ENCODE measurements at regions not wholly inside any gene's neighbourhood (a gene's known extent, or its start where the extent isn't known, plus 50 kb on each side); places are given as distances from the start of the nearest gene placed in this dataset.

DNA sequence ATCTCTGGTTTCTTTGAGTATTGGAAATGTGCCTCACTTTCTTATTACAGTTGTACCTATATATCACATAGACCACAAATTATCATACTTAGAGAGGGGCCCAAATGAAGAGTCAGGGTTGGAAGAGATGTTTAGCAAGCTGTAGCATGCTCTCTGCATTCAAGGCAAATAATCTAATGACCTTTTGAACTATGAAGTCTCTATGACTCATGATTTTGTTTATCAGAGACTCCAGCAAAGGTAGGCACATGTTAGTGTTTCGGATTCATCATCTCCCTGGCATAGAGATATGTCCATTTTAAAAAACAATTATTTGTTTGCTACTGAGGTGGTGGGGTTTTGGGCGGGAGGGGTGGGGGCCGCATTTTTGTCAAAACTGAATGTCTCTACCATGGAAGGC lies 2000.1 kb downstream of the EFNA5 start:
- TF ChIP-seq ZBTB7A (IDR thresholded peaks at IDR 0.05; ENCODE audit: low read depth) (no peak), CEBPB (IDR thresholded peaks at IDR 0.05) (no peak), REST (IDR thresholded peaks at IDR 0.05; ENCODE audit: low read depth) (no peak), TCF12 (IDR thresholded peaks at IDR 0.05; ENCODE audit: low read depth) (no peak), YY1 (IDR thresholded peaks at IDR 0.05; ENCODE audit: low read depth) (no peak), TEAD4 (IDR thresholded peaks at IDR 0.05) (no peak), TAF1 (IDR thresholded peaks at IDR 0.05; ENCODE audit: low read depth) (no peak), NFIC (IDR thresholded peaks at IDR 0.05) (no peak), RAD21 (IDR thresholded peaks at IDR 0.05; ENCODE audit: low read depth) (no peak), CREB1 (IDR thresholded peaks at IDR 0.05; ENCODE audit: low read depth) (no peak), EP300 (IDR thresholded peaks at IDR 0.05; ENCODE audit: borderline replicate concordance) (no peak)
- TF ChIP-seq, protein P1, sequence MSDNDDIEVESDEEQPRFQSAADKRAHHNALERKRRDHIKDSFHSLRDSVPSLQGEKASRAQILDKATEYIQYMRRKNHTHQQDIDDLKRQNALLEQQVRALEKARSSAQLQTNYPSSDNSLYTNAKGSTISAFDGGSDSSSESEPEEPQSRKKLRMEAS (IDR thresholded peaks at IDR 0.05): no peak

DNA sequence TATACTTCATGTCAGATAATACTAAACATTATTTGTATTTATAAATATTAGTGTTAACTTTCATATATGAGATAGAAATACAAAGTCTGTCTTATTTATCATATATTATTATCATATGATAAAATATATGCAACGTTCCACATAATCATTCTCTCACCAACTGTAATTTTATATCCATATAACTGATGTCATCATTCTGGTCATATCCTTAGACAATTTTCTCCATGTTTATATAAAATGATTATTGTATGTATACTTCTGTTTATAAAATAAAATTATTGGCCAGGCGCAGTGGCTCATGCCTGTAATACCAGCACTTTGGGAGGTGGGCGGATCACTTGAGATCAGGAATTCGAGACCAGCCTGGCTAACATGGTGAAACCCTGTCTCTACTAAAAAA lies 2007.1 kb downstream of the EFNA5 start:
- TF ChIP-seq CREB1 (IDR thresholded peaks at IDR 0.05; ENCODE audit: low read depth) (no peak), TAF1 (IDR thresholded peaks at IDR 0.05; ENCODE audit: low read depth) (no peak), TEAD4 (IDR thresholded peaks at IDR 0.05) (no peak), REST (IDR thresholded peaks at IDR 0.05; ENCODE audit: low read depth) (no peak), EP300 (IDR thresholded peaks at IDR 0.05; ENCODE audit: borderline replicate concordance) (no peak), CEBPB (IDR thresholded peaks at IDR 0.05) (no peak)
- TF ChIP-seq, protein P1 (IDR thresholded peaks at IDR 0.05): no peak
- TF ChIP-seq, protein P2, sequence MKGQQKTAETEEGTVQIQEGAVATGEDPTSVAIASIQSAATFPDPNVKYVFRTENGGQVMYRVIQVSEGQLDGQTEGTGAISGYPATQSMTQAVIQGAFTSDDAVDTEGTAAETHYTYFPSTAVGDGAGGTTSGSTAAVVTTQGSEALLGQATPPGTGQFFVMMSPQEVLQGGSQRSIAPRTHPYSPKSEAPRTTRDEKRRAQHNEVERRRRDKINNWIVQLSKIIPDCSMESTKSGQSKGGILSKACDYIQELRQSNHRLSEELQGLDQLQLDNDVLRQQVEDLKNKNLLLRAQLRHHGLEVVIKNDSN (IDR thresholded peaks at IDR 0.05): no peak

DNA sequence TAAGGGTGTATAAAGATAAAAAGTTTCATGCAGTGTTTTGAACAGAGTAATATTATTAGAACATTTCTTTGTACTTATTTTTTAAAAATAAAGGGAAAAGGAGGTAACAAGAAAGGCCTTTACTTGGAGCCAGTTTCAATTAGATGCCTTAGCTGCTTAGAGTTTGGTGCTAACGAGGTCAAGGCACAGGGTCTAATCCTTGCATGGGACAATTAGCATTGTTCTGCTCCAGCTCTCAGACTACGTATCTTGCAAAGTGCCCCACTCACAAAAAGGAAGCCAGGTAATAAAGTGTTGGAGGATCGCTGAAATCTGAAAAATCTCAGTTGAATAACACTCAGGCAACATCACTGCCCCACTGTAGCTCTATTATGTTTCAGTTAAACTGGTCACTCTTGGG lies 2011.3 kb downstream of the EFNA5 start:
- TF ChIP-seq EGR1 (IDR thresholded peaks at IDR 0.05) (no peak), YY1 (IDR thresholded peaks at IDR 0.05; ENCODE audit: low read depth) (no peak), RAD21 (IDR thresholded peaks at IDR 0.05; ENCODE audit: low read depth) (no peak), TCF12 (IDR thresholded peaks at IDR 0.05; ENCODE audit: low read depth) (no peak), CREB1 (IDR thresholded peaks at IDR 0.05; ENCODE audit: low read depth) (no peak), EP300 (IDR thresholded peaks at IDR 0.05; ENCODE audit: borderline replicate concordance) (no peak), REST (IDR thresholded peaks at IDR 0.05; ENCODE audit: low read depth) (no peak)
- TF ChIP-seq, protein P1 (IDR thresholded peaks at IDR 0.05): no peak

DNA sequence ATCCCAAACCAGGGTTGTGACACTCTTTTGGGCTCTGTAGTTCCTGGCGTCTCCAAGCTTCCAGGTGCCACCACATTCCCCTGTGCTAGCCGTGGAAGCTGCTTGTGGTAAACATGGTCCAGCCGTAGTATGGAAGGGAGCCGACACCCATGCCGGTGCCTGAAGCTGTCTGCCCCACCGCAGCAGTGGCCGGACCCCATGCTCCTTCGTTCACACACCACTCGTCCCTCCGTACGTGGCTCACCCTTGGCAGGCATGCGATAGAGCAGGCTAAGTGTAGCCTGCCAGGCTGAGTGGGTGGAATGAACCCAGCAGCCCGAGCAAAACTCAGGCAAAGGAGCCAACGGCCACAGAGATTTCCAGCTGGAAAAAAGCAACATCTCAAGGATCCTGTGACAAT lies 2030.4 kb downstream of the EFNA5 start:
- no peak for TF ChIP-seq TCF12 (IDR thresholded peaks at IDR 0.05; ENCODE audit: low read depth)
- no peak for TF ChIP-seq RAD21 (IDR thresholded peaks at IDR 0.05; ENCODE audit: low read depth)
- no peak for TF ChIP-seq NFIC (IDR thresholded peaks at IDR 0.05)
- no peak for TF ChIP-seq ZBTB7A (IDR thresholded peaks at IDR 0.05; ENCODE audit: low read depth)

DNA sequence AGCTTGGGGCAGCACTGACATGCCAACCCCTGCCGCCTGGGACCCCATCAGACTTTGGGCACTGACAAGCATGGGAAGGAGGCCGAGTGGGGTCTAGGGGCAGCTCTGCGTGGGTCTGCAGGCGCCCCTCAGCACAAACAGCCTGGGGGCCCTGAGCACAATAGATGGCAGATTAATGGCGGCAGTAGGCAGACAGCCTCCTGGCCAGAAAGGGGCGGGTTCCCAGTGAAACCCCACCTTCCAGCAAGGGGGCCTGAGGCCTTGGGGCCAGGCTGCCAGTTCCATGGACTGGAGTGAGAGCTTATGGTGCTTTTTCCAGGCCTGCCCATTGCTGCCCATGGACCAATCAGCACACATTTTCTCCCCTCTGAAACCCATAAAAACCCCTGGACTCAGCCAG lies 2031.2 kb downstream of the EFNA5 start:
- TF ChIP-seq TAF1 (IDR thresholded peaks at IDR 0.05; ENCODE audit: low read depth) (no peak), ZBTB7A (IDR thresholded peaks at IDR 0.05; ENCODE audit: low read depth) (no peak), REST (IDR thresholded peaks at IDR 0.05; ENCODE audit: low read depth) (no peak), EP300 (IDR thresholded peaks at IDR 0.05; ENCODE audit: borderline replicate concordance) (no peak), FOXM1 (IDR thresholded peaks at IDR 0.05; ENCODE audit: borderline replicate concordance, low read depth) (no peak)
- TF ChIP-seq, protein P1 (IDR thresholded peaks at IDR 0.05): no peak
- TF ChIP-seq, protein P2 (IDR thresholded peaks at IDR 0.05): no peak
